Ovary (tissue), 3 donors: ENCODE measurements at regions not wholly inside any gene's neighbourhood (a gene's known extent, or its start where the extent isn't known, plus 50 kb on each side); places are given as distances from the start of the nearest gene placed in this dataset.

Experiments
- POLR2A ChIP-seq: fragments of 450-650 bp; IDR thresholded peaks from one replicate; pipeline ENCODE4 v1.6.1; 2017; ENCODE audit warnings: antibody characterized with exemption, mild to moderate bottlenecking, moderate library complexity
- TF ChIP-seq, protein P1 (sequence below), 3 donors: fragments of 450-650 bp in 2 of 3; fragments of 200-600 bp in 1 of 3; IDR thresholded peaks; one replicate each; pipeline versions ENCODE4 v1.5.1 to v1.8.0; 2016 to 2022; ENCODE audit warnings: antibody characterized with exemption in 3 of 3, mild to moderate bottlenecking in 1 of 3
- donor health status: DM: no; HTN: no; CAD: no.

DNA sequence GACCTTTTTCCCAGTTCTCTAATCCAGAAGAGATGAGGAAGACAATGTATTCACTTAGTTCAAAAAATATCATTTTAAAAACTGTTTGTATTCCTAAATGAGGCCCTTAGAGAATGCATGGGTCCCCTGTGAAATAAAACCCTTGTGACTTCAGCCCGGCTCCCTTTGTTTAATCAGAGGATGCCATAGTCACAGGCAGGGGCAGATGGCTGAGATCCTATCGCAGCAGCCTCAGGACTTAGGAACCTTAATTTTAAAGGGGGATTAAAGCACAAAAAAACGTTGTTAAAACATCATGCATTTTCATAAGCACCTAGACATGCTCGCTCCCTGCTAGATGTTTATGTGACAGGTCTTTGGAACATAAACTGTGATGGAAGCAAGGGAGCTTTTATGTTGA, 176.6 kb downstream of the IL20RB start:
- TF ChIP-seq, protein P1, sequence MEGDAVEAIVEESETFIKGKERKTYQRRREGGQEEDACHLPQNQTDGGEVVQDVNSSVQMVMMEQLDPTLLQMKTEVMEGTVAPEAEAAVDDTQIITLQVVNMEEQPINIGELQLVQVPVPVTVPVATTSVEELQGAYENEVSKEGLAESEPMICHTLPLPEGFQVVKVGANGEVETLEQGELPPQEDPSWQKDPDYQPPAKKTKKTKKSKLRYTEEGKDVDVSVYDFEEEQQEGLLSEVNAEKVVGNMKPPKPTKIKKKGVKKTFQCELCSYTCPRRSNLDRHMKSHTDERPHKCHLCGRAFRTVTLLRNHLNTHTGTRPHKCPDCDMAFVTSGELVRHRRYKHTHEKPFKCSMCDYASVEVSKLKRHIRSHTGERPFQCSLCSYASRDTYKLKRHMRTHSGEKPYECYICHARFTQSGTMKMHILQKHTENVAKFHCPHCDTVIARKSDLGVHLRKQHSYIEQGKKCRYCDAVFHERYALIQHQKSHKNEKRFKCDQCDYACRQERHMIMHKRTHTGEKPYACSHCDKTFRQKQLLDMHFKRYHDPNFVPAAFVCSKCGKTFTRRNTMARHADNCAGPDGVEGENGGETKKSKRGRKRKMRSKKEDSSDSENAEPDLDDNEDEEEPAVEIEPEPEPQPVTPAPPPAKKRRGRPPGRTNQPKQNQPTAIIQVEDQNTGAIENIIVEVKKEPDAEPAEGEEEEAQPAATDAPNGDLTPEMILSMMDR (IDR thresholded peaks at IDR 0.05): no peak
- no peak for TF ChIP-seq POLR2A
